ENCODE measurements at regions not wholly inside any gene's neighbourhood (a gene's known extent, or its start where the extent isn't known, plus 50 kb on each side); places are given as distances from the start of the nearest gene placed in this dataset.

GRCh38 chr12:92002195-92002649 is 143.4 kb downstream of the BTG1 start:
- TF ChIP-seq EZH2phosphoT487 (conservative IDR thresholded peaks at IDR 0.05; ENCODE audit: low read length), result no peak
- TF ChIP-seq, protein P1, sequence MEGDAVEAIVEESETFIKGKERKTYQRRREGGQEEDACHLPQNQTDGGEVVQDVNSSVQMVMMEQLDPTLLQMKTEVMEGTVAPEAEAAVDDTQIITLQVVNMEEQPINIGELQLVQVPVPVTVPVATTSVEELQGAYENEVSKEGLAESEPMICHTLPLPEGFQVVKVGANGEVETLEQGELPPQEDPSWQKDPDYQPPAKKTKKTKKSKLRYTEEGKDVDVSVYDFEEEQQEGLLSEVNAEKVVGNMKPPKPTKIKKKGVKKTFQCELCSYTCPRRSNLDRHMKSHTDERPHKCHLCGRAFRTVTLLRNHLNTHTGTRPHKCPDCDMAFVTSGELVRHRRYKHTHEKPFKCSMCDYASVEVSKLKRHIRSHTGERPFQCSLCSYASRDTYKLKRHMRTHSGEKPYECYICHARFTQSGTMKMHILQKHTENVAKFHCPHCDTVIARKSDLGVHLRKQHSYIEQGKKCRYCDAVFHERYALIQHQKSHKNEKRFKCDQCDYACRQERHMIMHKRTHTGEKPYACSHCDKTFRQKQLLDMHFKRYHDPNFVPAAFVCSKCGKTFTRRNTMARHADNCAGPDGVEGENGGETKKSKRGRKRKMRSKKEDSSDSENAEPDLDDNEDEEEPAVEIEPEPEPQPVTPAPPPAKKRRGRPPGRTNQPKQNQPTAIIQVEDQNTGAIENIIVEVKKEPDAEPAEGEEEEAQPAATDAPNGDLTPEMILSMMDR (IDR thresholded peaks at IDR 0.05; ENCODE audit: insufficient read depth, low read length, poor library complexity, severe bottlenecking), result no peak
- Histone ChIP-seq H2AFZ (ENCODE audit: low read depth, low read length, severe bottlenecking) (no peak overlapping the region), H3K27me3 (ENCODE audit: low read length) (no peaks in the 10 kb centered on the region), H3K4me2 (ENCODE audit: low read depth, low read length, poor library complexity, severe bottlenecking) (no peak overlapping the region), H3K4me3 (ENCODE audit: insufficient read depth, low read length, poor library complexity, severe bottlenecking) (no peak overlapping the region), H3F3A (ENCODE audit: insufficient read depth) (no peaks in the 10 kb centered on the region), H4K20me1 (ENCODE audit: low read depth, low read length) (no peaks in the 10 kb centered on the region), H3K27ac (ENCODE audit: low read depth, low read length) (no peak overlapping the region), H3K36me3 (ENCODE audit: low read length) (no peaks in the 10 kb centered on the region), H3K79me2 (ENCODE audit: insufficient read depth, low read length) (no peaks in the 10 kb centered on the region), H3K9ac (ENCODE audit: low read length) (no peak overlapping the region), H3K9me3 (ENCODE audit: insufficient read depth, low read length) (no peaks in the 10 kb centered on the region), H3K9me2 (replicated peaks; ENCODE audit: insufficient read depth, low read length) (no peaks in the 10 kb centered on the region)

DNA sequence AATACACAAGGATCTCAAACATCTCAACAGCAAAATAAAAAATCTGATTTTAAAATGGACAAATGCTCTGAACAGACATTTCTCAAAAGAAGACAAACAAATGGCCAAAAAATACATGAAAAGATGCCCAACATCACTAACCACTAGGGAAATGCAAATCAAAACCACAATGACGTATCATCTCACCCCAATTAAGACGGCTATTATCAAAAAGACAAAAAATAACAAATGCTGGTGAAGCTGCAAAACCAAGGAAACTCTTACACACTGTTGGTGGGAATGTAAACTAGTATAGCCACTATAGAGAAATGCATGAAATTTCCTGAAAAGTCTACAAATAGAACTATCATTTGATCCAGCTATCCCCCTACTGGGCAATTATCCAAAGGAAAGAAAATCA is 145.0 kb downstream of the BTG1 start:
- H3K9me2 ChIP-seq (replicated peaks; ENCODE audit: insufficient read depth, low read length), result no peaks in the 10 kb centered on the region
- no peak for TF ChIP-seq EZH2phosphoT487 (conservative IDR thresholded peaks at IDR 0.05; ENCODE audit: low read length)
- H3K36me3 ChIP-seq (ENCODE audit: low read length), result no peaks in the 10 kb centered on the region
- H3K9ac ChIP-seq (ENCODE audit: low read length), result no peak overlapping the region
- no peaks in the 10 kb centered on the region for H3K9me3 ChIP-seq (ENCODE audit: insufficient read depth, low read length)
- no peak overlapping the region for H3K4me3 ChIP-seq (ENCODE audit: insufficient read depth, low read length, poor library complexity, severe bottlenecking)
- no peak overlapping the region for H3K27ac ChIP-seq (ENCODE audit: low read depth, low read length)
- H3F3A ChIP-seq (ENCODE audit: insufficient read depth), result no peaks in the 10 kb centered on the region
- no peaks in the 10 kb centered on the region for H3K79me2 ChIP-seq (ENCODE audit: insufficient read depth, low read length)
- H2AFZ ChIP-seq (ENCODE audit: low read depth, low read length, severe bottlenecking), result no peak overlapping the region
- no peak overlapping the region for H3K4me2 ChIP-seq (ENCODE audit: low read depth, low read length, poor library complexity, severe bottlenecking)
- no peaks in the 10 kb centered on the region for H3K27me3 ChIP-seq (ENCODE audit: low read length)
- H4K20me1 ChIP-seq (ENCODE audit: low read depth, low read length), result no peaks in the 10 kb centered on the region

DNA sequence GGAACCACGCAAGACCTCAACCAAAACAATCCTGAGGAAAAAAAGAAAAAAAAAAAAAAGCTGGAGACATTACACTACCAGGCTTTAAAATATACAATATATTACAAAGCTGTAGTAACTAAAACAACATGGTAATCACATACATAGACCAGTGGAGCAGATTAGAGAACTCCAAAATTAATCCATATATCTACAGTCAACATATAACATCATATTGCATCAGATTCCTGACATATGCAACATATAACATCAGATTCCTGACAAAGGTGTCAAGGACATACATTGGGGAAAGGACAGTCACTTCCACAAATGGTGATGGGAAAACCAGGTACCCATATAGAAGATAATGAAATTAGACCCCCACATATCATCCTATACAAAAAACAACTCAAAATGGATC is 145.8 kb downstream of the BTG1 start:
- Histone ChIP-seq H3K9ac (ENCODE audit: low read length) (no peak overlapping the region), H3K27ac (ENCODE audit: low read depth, low read length) (no peak overlapping the region), H3K36me3 (ENCODE audit: low read length) (no peaks in the 10 kb centered on the region), H3K4me2 (ENCODE audit: low read depth, low read length, poor library complexity, severe bottlenecking) (no peak overlapping the region), H3K27me3 (ENCODE audit: low read length) (no peaks in the 10 kb centered on the region), H3K9me2 (replicated peaks; ENCODE audit: insufficient read depth, low read length) (no peaks in the 10 kb centered on the region), H3K79me2 (ENCODE audit: insufficient read depth, low read length) (no peaks in the 10 kb centered on the region), H3F3A (ENCODE audit: insufficient read depth) (no peaks in the 10 kb centered on the region), H2AFZ (ENCODE audit: low read depth, low read length, severe bottlenecking) (no peak overlapping the region), H3K9me3 (ENCODE audit: insufficient read depth, low read length) (no peaks in the 10 kb centered on the region), H4K20me1 (ENCODE audit: low read depth, low read length) (no peaks in the 10 kb centered on the region), H3K4me3 (ENCODE audit: insufficient read depth, low read length, poor library complexity, severe bottlenecking) (no peak overlapping the region)
- no peak for TF ChIP-seq EZH2phosphoT487 (conservative IDR thresholded peaks at IDR 0.05; ENCODE audit: low read length)
- TF ChIP-seq, protein P1 (IDR thresholded peaks at IDR 0.05; ENCODE audit: insufficient read depth, low read length, poor library complexity, severe bottlenecking), result no peak

DNA sequence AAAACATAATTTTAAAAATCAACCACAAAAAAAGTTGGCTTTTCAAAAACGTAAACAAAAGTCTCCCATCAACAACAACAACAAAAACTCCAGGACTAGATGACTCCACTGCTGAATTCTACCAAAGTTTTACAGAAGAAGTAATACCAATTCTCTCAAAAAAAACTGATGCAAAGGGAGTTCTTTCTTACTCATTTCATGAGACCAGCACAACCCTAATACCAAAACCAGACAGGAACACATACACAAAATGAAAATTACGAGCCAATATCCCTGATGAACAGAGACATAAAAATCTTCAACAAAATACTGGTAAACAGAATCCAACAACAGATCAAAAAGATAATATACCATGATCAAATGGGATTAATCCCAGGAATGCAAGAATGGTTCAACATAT is 147.3 kb downstream of the BTG1 start:
- Histone ChIP-seq H3K36me3 (ENCODE audit: low read length) (no peaks in the 10 kb centered on the region), H3K27ac (ENCODE audit: low read depth, low read length) (no peak overlapping the region), H3F3A (ENCODE audit: insufficient read depth) (no peaks in the 10 kb centered on the region), H3K9ac (ENCODE audit: low read length) (no peak overlapping the region), H2AFZ (ENCODE audit: low read depth, low read length, severe bottlenecking) (no peak overlapping the region), H4K20me1 (ENCODE audit: low read depth, low read length) (no peaks in the 10 kb centered on the region), H3K9me2 (replicated peaks; ENCODE audit: insufficient read depth, low read length) (no peaks in the 10 kb centered on the region), H3K79me2 (ENCODE audit: insufficient read depth, low read length) (no peaks in the 10 kb centered on the region), H3K4me3 (ENCODE audit: insufficient read depth, low read length, poor library complexity, severe bottlenecking) (no peak overlapping the region), H3K9me3 (ENCODE audit: insufficient read depth, low read length) (no peaks in the 10 kb centered on the region), H3K27me3 (ENCODE audit: low read length) (no peaks in the 10 kb centered on the region), H3K4me2 (ENCODE audit: low read depth, low read length, poor library complexity, severe bottlenecking) (no peak overlapping the region)
- TF ChIP-seq, protein P1 (IDR thresholded peaks at IDR 0.05; ENCODE audit: insufficient read depth, low read length, poor library complexity, severe bottlenecking), result no peak
- no peak for TF ChIP-seq EZH2phosphoT487 (conservative IDR thresholded peaks at IDR 0.05; ENCODE audit: low read length)

Data from SU-DHL-6 (cell line).